Nephron (organoid): ENCODE measurements at regions not wholly inside any gene's neighbourhood (a gene's known extent, or its start where the extent isn't known, plus 50 kb on each side); places are given as distances from the start of the nearest gene placed in this dataset.

ENCODE experiments used
- H3K27ac Mint-ChIP-seq, 3 experiments: 2 replicates each; pipeline ENCODE4 v1.8.0; 2020; ENCODE audit warnings: mixed read lengths in 3 of 3, mild to moderate bottlenecking in 2 of 3, moderate library complexity in 1 of 3
- H3K27me3 Mint-ChIP-seq: 2 replicates; pipeline ENCODE4 v1.8.0; 2021; ENCODE audit warnings: low read depth, mild to moderate bottlenecking, moderate library complexity, mixed read lengths
- H3K36me3 Mint-ChIP-seq: 2 replicates; pipeline ENCODE4 v1.8.0; 2020; ENCODE audit warnings: low read depth, mixed read lengths
- H3K4me1 Mint-ChIP-seq: 2 replicates; pipeline ENCODE4 v1.8.0; 2020; ENCODE audit warnings: mixed read lengths
- H3K4me3 Mint-ChIP-seq, 3 experiments: 2 replicates each; pipeline ENCODE4 v1.8.0; 2020; ENCODE audit warnings: mild to moderate bottlenecking in 3 of 3, mixed read lengths in 3 of 3, moderate library complexity in 2 of 3
- H3K9me3 Mint-ChIP-seq: 2 replicates; pipeline ENCODE4 v1.8.0; 2020; ENCODE audit warnings: mixed read lengths
- TF ChIP-seq, protein P1 (sequence below), 3 experiments: fragments of 200-600 bp; sonication (generic); IDR thresholded peaks; one replicate each; pipeline ENCODE4 v1.5.0; 2021; ENCODE audit warnings: antibody characterized with exemption in 3 of 3; ENCODE audit not compliant: unreplicated experiment in 3 of 3

GRCh38 chr4:120446051-120446567, 379.5 kb upstream of the MAD2L1 start:
- Mint-ChIP-seq H3K9me3 (no peaks in the 10 kb centered on the region), H3K36me3 (no peaks in the 10 kb centered on the region), H3K27me3 (no peaks in the 10 kb centered on the region), H3K27ac (no peak overlapping the region), H3K4me1 (no peaks in the 10 kb centered on the region), H3K4me3 (no peak overlapping the region)
- TF ChIP-seq, protein P1, sequence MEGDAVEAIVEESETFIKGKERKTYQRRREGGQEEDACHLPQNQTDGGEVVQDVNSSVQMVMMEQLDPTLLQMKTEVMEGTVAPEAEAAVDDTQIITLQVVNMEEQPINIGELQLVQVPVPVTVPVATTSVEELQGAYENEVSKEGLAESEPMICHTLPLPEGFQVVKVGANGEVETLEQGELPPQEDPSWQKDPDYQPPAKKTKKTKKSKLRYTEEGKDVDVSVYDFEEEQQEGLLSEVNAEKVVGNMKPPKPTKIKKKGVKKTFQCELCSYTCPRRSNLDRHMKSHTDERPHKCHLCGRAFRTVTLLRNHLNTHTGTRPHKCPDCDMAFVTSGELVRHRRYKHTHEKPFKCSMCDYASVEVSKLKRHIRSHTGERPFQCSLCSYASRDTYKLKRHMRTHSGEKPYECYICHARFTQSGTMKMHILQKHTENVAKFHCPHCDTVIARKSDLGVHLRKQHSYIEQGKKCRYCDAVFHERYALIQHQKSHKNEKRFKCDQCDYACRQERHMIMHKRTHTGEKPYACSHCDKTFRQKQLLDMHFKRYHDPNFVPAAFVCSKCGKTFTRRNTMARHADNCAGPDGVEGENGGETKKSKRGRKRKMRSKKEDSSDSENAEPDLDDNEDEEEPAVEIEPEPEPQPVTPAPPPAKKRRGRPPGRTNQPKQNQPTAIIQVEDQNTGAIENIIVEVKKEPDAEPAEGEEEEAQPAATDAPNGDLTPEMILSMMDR (IDR thresholded peaks at IDR 0.05; ENCODE audit: unreplicated experiment in 3 of 3) = no peak

DNA sequence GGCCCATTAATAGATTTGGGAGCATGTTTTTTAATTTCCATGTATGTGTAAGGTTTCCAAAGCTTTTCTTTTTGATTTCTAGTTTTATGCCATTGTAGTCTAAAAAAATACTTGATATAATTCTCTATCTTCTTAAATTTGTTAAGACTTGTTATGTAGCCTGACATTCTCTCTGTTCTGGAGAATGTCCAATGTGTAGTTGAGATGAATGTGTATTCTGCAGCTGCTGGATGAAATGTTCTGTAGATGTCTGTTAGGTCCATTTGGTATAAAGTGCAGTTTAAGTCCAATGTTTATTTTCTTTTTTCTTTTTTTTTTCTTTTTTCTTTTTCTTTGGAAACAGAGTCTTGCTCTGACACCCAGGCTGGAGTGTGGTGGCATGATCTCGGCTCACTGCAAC, 378.5 kb upstream of the MAD2L1 start:
- Mint-ChIP-seq H3K36me3 (no peaks in the 10 kb centered on the region), H3K27me3 (no peaks in the 10 kb centered on the region), H3K4me3 (no peak overlapping the region), H3K9me3 (no peaks in the 10 kb centered on the region), H3K27ac (no peak overlapping the region), H3K4me1 (no peaks in the 10 kb centered on the region)
- TF ChIP-seq, protein P1 (IDR thresholded peaks at IDR 0.05; ENCODE audit: unreplicated experiment in 3 of 3) = no peak

DNA sequence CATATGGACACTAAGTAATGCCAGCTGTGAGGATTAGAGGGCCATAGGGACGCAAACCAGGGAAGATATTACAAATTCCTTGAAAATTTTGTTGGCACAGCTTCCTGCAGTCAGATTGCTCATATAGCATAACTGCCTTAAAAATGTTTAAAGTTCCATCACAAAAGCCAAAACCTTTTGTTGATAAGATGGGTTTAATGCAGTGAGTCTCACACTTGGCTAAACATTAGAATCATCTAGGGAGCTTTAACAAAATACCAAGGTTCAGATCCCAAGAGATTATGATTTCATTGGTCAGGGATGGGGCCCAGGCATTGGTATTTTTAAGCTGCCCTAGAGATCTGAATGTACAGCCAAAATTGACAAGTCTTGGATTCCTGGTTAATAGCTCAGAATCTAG, 376.5 kb upstream of the MAD2L1 start:
- no peaks in the 10 kb centered on the region for H3K36me3 Mint-ChIP-seq
- no peak overlapping the region for H3K27ac Mint-ChIP-seq
- TF ChIP-seq, protein P1 (IDR thresholded peaks at IDR 0.05; ENCODE audit: unreplicated experiment in 3 of 3) = no peak
- no peaks in the 10 kb centered on the region for H3K27me3 Mint-ChIP-seq
- no peaks in the 10 kb centered on the region for H3K9me3 Mint-ChIP-seq
- no peaks in the 10 kb centered on the region for H3K4me1 Mint-ChIP-seq
- no peak overlapping the region for H3K4me3 Mint-ChIP-seq

GRCh38 chr4:120440730-120441129, 374.1 kb upstream of the MAD2L1 start:
- TF ChIP-seq, protein P1 (IDR thresholded peaks at IDR 0.05; ENCODE audit: unreplicated experiment in 3 of 3) = no peak
- Mint-ChIP-seq H3K4me1 (no peaks in the 10 kb centered on the region), H3K36me3 (no peaks in the 10 kb centered on the region), H3K9me3 (no peaks in the 10 kb centered on the region), H3K4me3 (no peak overlapping the region), H3K27me3 (no peaks in the 10 kb centered on the region), H3K27ac (no peak overlapping the region)

GRCh38 chr4:120435179-120435578, 368.5 kb upstream of the MAD2L1 start:
- H3K4me1 Mint-ChIP-seq = peaks cover 5% of the 10 kb centered on the region
- H3K27ac Mint-ChIP-seq = no peak overlapping the region
- H3K36me3 Mint-ChIP-seq = no peaks in the 10 kb centered on the region
- H3K27me3 Mint-ChIP-seq = no peaks in the 10 kb centered on the region
- no peaks in the 10 kb centered on the region for H3K9me3 Mint-ChIP-seq
- H3K4me3 Mint-ChIP-seq = no peak overlapping the region
- TF ChIP-seq, protein P1 (IDR thresholded peaks at IDR 0.05; ENCODE audit: unreplicated experiment in 3 of 3) = no peak

DNA sequence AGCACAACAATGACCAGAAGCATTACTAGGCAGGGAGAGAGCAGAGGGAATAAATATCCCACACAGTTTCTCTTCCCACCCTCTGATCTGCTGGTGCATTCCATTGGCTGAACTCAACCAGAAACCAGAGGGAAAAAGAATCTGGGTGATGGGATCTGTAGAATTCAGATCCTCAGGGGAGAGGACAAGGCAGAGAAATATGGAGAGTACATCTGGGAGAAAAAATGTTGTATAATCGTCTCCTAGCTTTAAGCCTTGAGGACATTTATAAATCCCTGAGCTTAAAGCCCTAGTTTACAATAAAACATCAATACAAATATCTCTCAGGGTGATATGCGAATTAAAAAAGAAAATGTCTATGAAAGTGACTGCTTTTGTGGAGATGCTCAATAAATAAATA, 368.1 kb upstream of the MAD2L1 start:
- Mint-ChIP-seq H3K27me3 (no peaks in the 10 kb centered on the region), H3K36me3 (no peaks in the 10 kb centered on the region), H3K4me1 (peaks cover 5% of the 10 kb centered on the region), H3K27ac (no peak overlapping the region), H3K9me3 (no peaks in the 10 kb centered on the region), H3K4me3 (no peak overlapping the region)
- TF ChIP-seq, protein P1 (IDR thresholded peaks at IDR 0.05; ENCODE audit: unreplicated experiment in 3 of 3) = no peak
